SK-N-SH treated with all-trans-retinoic acid at 6 μM for 48 hours (cell line): ENCODE measurements at regions not wholly inside any gene's neighbourhood (a gene's known extent, or its start where the extent isn't known, plus 50 kb on each side); places are given as distances from the start of the nearest gene placed in this dataset.

ENCODE experiments used
- ATAC-seq: fragments of 200-7000 bp; cut with Tn5 transposase; 3 replicates; pipeline ENCODE4 v1.9.1; 2020; ENCODE audit warnings: mild to moderate bottlenecking, moderate library complexity
- ARNTL ChIP-seq: fragments of 450-650 bp; formaldehyde crosslinking; IDR thresholded peaks from 2 replicates; pipeline ENCODE4 v1.5.0; 2020; ENCODE audit warnings: low read depth, mild to moderate bottlenecking, moderate library complexity, borderline replicate concordance
- BACH2 ChIP-seq: fragments of 250-450 bp; sonication (Bioruptor Pico); IDR thresholded peaks from 2 replicates; pipeline ENCODE4 v1.9.0; 2021; ENCODE audit warnings: mild to moderate bottlenecking, borderline replicate concordance
- CSDC2 ChIP-seq: fragments of 250-450 bp; sonication (Bioruptor Pico); IDR thresholded peaks from 2 replicates; pipeline ENCODE4 v1.5.0; 2020; ENCODE audit warnings: mild to moderate bottlenecking, moderate library complexity
- ESRRG ChIP-seq: fragments of 250-450 bp; sonication (Bioruptor Pico); IDR thresholded peaks from 2 replicates; pipeline ENCODE4 v1.6.1; 2021; ENCODE audit warnings: mild to moderate bottlenecking
- ISL1 ChIP-seq: fragments of 250-450 bp; sonication (Bioruptor Pico); IDR thresholded peaks from 2 replicates; pipeline ENCODE4 v2.1.2; 2022; ENCODE audit warnings: mild to moderate bottlenecking, moderate library complexity
- OSR1 ChIP-seq: fragments of 250-450 bp; sonication (Bioruptor Pico); IDR thresholded peaks from 2 replicates; pipeline ENCODE4 v1.8.0; 2022; ENCODE audit warnings: moderate library complexity, mild to moderate bottlenecking, inconsistent platforms
- RARB ChIP-seq: fragments of 250-450 bp; sonication (Bioruptor Pico); IDR thresholded peaks from 2 replicates; pipeline ENCODE4 v1.8.0; 2021; ENCODE audit warnings: mild to moderate bottlenecking, moderate library complexity
- SNAI2 ChIP-seq: fragments of 250-450 bp; sonication (Bioruptor Pico); IDR thresholded peaks from 2 replicates; pipeline ENCODE4 v1.5.0; 2020; ENCODE audit warnings: mild to moderate bottlenecking, moderate library complexity
- TCF4 ChIP-seq: fragments of 250-450 bp; sonication (Bioruptor Pico); IDR thresholded peaks from 2 replicates; pipeline ENCODE4 v1.8.0; 2021; ENCODE audit warnings: mild to moderate bottlenecking, moderate library complexity, borderline replicate concordance
- TOX ChIP-seq: fragments of 250-450 bp; sonication (Bioruptor Pico); IDR thresholded peaks from 2 replicates; pipeline ENCODE4 v1.8.0; 2021; ENCODE audit warnings: mild to moderate bottlenecking, moderate library complexity, borderline replicate concordance
- ZC3H10 ChIP-seq: fragments of 250-450 bp; sonication (Bioruptor Pico); IDR thresholded peaks from 2 replicates; pipeline ENCODE4 v1.5.1; 2021; ENCODE audit warnings: mild to moderate bottlenecking, moderate library complexity
- ZFP3 ChIP-seq: fragments of 250-450 bp; sonication (Bioruptor Pico); IDR thresholded peaks from 2 replicates; pipeline ENCODE4 v1.5.0; 2020; ENCODE audit warnings: mild to moderate bottlenecking, moderate library complexity
- ZFP30 ChIP-seq: fragments of 450-650 bp; formaldehyde crosslinking; IDR thresholded peaks from 2 replicates; pipeline ENCODE4 v1.5.0; 2022; ENCODE audit warnings: mild to moderate bottlenecking, moderate library complexity
- ZNF565 ChIP-seq: fragments of 450-650 bp; formaldehyde crosslinking; conservative IDR thresholded peaks from 2 replicates; pipeline ENCODE4 v1.5.0; 2020; ENCODE audit warnings: low read depth, mild to moderate bottlenecking, moderate library complexity
- ZNF70 ChIP-seq: fragments of 450-650 bp; formaldehyde crosslinking; IDR thresholded peaks from 2 replicates; pipeline ENCODE4 v1.5.0; 2020; ENCODE audit warnings: mild to moderate bottlenecking, moderate library complexity
- ZNF8 ChIP-seq: fragments of 450-650 bp; formaldehyde crosslinking; IDR thresholded peaks from 2 replicates; pipeline ENCODE4 v1.5.0; 2020; ENCODE audit warnings: mild to moderate bottlenecking, moderate library complexity
- TF ChIP-seq, protein P1 (sequence below): fragments of 250-450 bp; sonication (Bioruptor Pico); IDR thresholded peaks from 2 replicates; pipeline ENCODE4 v1.8.0; 2021; ENCODE audit warnings: low read depth, mild to moderate bottlenecking, moderate library complexity, borderline replicate concordance
- TF ChIP-seq, protein P2 (sequence below): fragments of 250-450 bp; sonication (Bioruptor Pico); IDR thresholded peaks from 2 replicates; pipeline ENCODE4 v1.5.1; 2020; ENCODE audit warnings: low read depth, mild to moderate bottlenecking, moderate library complexity
- TF ChIP-seq, protein P3 (sequence below): fragments of 250-450 bp; sonication (Bioruptor Pico); IDR thresholded peaks from 2 replicates; pipeline ENCODE4 v1.8.0; 2020; ENCODE audit warnings: mild to moderate bottlenecking, moderate library complexity, borderline replicate concordance
- TF ChIP-seq, protein P4 (sequence below): fragments of 250-450 bp; sonication (Bioruptor Pico); IDR thresholded peaks from 2 replicates; pipeline ENCODE4 v1.5.0; 2020; ENCODE audit warnings: mild to moderate bottlenecking, moderate library complexity

DNA sequence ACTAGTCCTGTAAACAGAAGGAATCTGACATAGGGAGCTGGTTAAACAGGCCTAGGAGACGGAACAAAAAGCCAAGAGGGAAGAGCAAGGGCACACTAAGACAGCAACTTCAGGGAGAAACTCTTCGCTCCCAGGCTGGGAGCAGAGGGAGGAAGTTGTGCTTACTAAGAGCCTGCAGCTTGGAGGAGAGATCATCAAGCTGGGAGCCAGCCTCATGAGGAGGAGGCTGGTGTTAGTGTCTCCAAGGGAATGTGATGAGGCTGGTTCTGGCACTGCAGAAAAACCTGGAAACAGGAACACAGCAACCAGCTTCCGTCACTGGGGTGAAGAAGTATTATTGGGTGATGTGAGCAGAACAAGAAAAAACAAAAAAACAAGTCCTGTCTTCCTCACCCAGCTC, 1027.3 kb downstream of the UQCRFS1 start:
- TF ChIP-seq ZNF70 (CRISPR knock-in tag) (no peak), BACH2 (CRISPR knock-in tag) (no peak), ZFP30 (CRISPR knock-in tag) (no peak), TOX (CRISPR knock-in tag) (no peak)
- no peak for ATAC-seq

DNA sequence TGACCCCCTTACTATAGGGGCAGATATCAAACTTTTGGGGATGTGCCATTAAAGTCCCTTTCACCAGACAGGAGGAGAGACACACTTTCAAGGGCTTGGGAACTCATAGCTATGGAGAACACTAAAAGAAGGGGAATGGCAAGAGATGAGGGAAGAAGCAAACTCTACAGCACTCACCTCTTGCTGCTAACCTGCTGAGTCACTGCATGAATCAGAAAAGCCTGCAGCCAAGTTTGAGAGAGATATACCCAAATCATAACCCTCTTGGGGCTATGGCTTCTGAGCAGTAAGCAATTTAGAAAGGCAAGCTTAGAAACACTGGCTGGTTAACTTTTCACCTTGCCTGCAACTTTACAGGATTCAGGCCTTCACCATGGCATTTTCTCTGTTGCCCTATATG, 1028.0 kb downstream of the UQCRFS1 start:
- no peak for ATAC-seq
- TF ChIP-seq, protein P1, sequence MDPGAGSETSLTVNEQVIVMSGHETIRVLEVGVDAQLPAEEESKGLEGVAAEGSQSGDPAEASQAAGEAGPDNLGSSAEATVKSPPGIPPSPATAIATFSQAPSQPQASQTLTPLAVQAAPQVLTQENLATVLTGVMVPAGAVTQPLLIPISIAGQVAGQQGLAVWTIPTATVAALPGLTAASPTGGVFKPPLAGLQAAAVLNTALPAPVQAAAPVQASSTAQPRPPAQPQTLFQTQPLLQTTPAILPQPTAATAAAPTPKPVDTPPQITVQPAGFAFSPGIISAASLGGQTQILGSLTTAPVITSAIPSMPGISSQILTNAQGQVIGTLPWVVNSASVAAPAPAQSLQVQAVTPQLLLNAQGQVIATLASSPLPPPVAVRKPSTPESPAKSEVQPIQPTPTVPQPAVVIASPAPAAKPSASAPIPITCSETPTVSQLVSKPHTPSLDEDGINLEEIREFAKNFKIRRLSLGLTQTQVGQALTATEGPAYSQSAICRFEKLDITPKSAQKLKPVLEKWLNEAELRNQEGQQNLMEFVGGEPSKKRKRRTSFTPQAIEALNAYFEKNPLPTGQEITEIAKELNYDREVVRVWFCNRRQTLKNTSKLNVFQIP (CRISPR knock-in tag) = no peak
- TF ChIP-seq ZNF8 (CRISPR knock-in tag) (no peak), TCF4 (CRISPR knock-in tag) (no peak), OSR1 (CRISPR knock-in tag) (no peak), ESRRG (CRISPR knock-in tag) (no peak), ARNTL (CRISPR knock-in tag) (no peak), BACH2 (CRISPR knock-in tag) (no peak), ZNF565 (no peak), CSDC2 (CRISPR knock-in tag) (no peak), SNAI2 (no peak), ZNF70 (CRISPR knock-in tag) (no peak), TOX (CRISPR knock-in tag) (no peak), ZFP30 (CRISPR knock-in tag) (no peak)
- TF ChIP-seq, protein P2, sequence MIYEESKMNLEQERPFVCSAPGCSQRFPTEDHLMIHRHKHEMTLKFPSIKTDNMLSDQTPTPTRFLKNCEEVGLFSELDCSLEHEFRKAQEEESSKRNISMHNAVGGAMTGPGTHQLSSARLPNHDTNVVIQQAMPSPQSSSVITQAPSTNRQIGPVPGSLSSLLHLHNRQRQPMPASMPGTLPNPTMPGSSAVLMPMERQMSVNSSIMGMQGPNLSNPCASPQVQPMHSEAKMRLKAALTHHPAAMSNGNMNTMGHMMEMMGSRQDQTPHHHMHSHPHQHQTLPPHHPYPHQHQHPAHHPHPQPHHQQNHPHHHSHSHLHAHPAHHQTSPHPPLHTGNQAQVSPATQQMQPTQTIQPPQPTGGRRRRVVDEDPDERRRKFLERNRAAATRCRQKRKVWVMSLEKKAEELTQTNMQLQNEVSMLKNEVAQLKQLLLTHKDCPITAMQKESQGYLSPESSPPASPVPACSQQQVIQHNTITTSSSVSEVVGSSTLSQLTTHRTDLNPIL (CRISPR knock-in tag) = no peak
- TF ChIP-seq, protein P3, sequence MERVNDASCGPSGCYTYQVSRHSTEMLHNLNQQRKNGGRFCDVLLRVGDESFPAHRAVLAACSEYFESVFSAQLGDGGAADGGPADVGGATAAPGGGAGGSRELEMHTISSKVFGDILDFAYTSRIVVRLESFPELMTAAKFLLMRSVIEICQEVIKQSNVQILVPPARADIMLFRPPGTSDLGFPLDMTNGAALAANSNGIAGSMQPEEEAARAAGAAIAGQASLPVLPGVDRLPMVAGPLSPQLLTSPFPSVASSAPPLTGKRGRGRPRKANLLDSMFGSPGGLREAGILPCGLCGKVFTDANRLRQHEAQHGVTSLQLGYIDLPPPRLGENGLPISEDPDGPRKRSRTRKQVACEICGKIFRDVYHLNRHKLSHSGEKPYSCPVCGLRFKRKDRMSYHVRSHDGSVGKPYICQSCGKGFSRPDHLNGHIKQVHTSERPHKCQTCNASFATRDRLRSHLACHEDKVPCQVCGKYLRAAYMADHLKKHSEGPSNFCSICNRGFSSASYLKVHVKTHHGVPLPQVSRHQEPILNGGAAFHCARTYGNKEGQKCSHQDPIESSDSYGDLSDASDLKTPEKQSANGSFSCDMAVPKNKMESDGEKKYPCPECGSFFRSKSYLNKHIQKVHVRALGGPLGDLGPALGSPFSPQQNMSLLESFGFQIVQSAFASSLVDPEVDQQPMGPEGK (CRISPR knock-in tag) = no peak
- TF ChIP-seq, protein P4, sequence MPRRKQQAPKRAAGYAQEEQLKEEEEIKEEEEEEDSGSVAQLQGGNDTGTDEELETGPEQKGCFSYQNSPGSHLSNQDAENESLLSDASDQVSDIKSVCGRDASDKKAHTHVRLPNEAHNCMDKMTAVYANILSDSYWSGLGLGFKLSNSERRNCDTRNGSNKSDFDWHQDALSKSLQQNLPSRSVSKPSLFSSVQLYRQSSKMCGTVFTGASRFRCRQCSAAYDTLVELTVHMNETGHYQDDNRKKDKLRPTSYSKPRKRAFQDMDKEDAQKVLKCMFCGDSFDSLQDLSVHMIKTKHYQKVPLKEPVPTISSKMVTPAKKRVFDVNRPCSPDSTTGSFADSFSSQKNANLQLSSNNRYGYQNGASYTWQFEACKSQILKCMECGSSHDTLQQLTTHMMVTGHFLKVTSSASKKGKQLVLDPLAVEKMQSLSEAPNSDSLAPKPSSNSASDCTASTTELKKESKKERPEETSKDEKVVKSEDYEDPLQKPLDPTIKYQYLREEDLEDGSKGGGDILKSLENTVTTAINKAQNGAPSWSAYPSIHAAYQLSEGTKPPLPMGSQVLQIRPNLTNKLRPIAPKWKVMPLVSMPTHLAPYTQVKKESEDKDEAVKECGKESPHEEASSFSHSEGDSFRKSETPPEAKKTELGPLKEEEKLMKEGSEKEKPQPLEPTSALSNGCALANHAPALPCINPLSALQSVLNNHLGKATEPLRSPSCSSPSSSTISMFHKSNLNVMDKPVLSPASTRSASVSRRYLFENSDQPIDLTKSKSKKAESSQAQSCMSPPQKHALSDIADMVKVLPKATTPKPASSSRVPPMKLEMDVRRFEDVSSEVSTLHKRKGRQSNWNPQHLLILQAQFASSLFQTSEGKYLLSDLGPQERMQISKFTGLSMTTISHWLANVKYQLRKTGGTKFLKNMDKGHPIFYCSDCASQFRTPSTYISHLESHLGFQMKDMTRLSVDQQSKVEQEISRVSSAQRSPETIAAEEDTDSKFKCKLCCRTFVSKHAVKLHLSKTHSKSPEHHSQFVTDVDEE = no peak

DNA sequence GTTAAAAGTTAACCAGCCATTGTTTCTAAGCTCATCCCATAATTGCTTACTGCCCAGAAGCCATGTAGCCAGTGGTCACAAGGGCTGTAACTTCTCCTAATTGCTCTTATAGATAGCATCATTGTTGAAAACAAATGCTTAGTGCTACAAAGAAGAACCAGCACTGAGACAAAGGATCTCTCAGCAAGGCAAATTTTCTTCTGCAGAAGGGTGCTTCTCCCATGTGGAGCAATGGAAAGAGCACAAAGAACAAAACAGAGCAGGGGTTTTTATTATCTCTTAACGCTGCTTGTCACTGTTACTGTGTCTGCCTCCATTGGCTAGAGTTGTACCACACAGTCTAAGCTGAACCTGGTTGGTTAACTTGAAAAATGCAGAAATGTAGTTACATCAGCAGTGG, 1036.8 kb downstream of the UQCRFS1 start:
- TF ChIP-seq ZNF565 = no peak
- no peak for TF ChIP-seq ZC3H10 (CRISPR knock-in tag)
- no peak for TF ChIP-seq ESRRG (CRISPR knock-in tag)
- TF ChIP-seq ARNTL (CRISPR knock-in tag) = no peak
- TF ChIP-seq, protein P1 (CRISPR knock-in tag) = no peak
- no peak for TF ChIP-seq ZNF70 (CRISPR knock-in tag)
- no peak for TF ChIP-seq OSR1 (CRISPR knock-in tag)
- TF ChIP-seq, protein P2 (CRISPR knock-in tag) = no peak
- TF ChIP-seq, protein P4 = no peak
- no peak for TF ChIP-seq ZNF8 (CRISPR knock-in tag)
- no peak for TF ChIP-seq RARB
- TF ChIP-seq, protein P3 (CRISPR knock-in tag) = no peak
- TF ChIP-seq ZFP3 = no peak
- no peak for TF ChIP-seq ZFP30 (CRISPR knock-in tag)
- TF ChIP-seq ISL1 = no peak
- no peak for TF ChIP-seq BACH2 (CRISPR knock-in tag)
- TF ChIP-seq, all 23 proteins: peak for 0
- no peak for ATAC-seq
